HFFc6 (cell line): ENCODE measurements at regions not wholly inside any gene's neighbourhood (a gene's known extent, or its start where the extent isn't known, plus 50 kb on each side); places are given as distances from the start of the nearest gene placed in this dataset.

Experiments
- DNase-seq: peaks from one replicate; pipeline ENCODE4 v3.0.0-alpha.2; 2018
- H3K27ac Mint-ChIP-seq: 2 replicates; pipeline ENCODE4 v1.8.0; 2020; ENCODE audit warnings: mild to moderate bottlenecking, mixed read lengths
- H3K27me3 Mint-ChIP-seq: 2 replicates; pipeline ENCODE4 v1.8.0; 2021; ENCODE audit warnings: mild to moderate bottlenecking, moderate library complexity, mixed read lengths; ENCODE audit not compliant: insufficient read depth
- H3K36me3 Mint-ChIP-seq: 2 replicates; pipeline ENCODE4 v1.8.0; 2021; ENCODE audit warnings: low read depth, mixed read lengths
- H3K4me1 Mint-ChIP-seq: 2 replicates; pipeline ENCODE4 v1.8.0; 2020; ENCODE audit warnings: low read depth, mixed read lengths
- H3K4me3 Mint-ChIP-seq: 2 replicates; pipeline ENCODE4 v1.8.0; 2020; ENCODE audit warnings: mild to moderate bottlenecking, moderate library complexity, mixed read lengths
- H3K9me3 Mint-ChIP-seq: 2 replicates; pipeline ENCODE4 v1.8.0; 2020; ENCODE audit warnings: mild to moderate bottlenecking, mixed read lengths
- TF ChIP-seq, protein P1 (sequence below): fragments of 200-600 bp; sonication (generic); IDR thresholded peaks from 2 replicates; pipeline ENCODE4 v1.5.0; 2021; ENCODE audit warnings: antibody characterized with exemption, mild to moderate bottlenecking

- Mint-ChIP-seq H3K4me1 (peaks cover 22% of the 10 kb centered on the region), H3K36me3 (no peaks in the 10 kb centered on the region), H3K9me3 (no peaks in the 10 kb centered on the region), H3K27ac (no peak overlapping the region), H3K4me3 (no peak overlapping the region), H3K27me3 (no peaks in the 10 kb centered on the region; the same call in 1 of the 2 replicates)
- TF ChIP-seq, protein P1, sequence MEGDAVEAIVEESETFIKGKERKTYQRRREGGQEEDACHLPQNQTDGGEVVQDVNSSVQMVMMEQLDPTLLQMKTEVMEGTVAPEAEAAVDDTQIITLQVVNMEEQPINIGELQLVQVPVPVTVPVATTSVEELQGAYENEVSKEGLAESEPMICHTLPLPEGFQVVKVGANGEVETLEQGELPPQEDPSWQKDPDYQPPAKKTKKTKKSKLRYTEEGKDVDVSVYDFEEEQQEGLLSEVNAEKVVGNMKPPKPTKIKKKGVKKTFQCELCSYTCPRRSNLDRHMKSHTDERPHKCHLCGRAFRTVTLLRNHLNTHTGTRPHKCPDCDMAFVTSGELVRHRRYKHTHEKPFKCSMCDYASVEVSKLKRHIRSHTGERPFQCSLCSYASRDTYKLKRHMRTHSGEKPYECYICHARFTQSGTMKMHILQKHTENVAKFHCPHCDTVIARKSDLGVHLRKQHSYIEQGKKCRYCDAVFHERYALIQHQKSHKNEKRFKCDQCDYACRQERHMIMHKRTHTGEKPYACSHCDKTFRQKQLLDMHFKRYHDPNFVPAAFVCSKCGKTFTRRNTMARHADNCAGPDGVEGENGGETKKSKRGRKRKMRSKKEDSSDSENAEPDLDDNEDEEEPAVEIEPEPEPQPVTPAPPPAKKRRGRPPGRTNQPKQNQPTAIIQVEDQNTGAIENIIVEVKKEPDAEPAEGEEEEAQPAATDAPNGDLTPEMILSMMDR, result no peak
- peak; percentile 14 for DNase-seq
Observed at GRCh38 chr4:125123570-125124109, 191.1 kb upstream of the FAT4 start.

- Mint-ChIP-seq H3K4me3 (no peak overlapping the region), H3K9me3 (no peaks in the 10 kb centered on the region), H3K4me1 (peaks cover 25% of the 10 kb centered on the region), H3K36me3 (no peaks in the 10 kb centered on the region), H3K27ac (no peak overlapping the region), H3K27me3 (no peaks in the 10 kb centered on the region; the same call in 1 of the 2 replicates)
- TF ChIP-seq, protein P1, result no peak
- DNase-seq, result no peak
Observed at GRCh38 chr4:125121581-125121980, 193.2 kb upstream of the FAT4 start.

DNA sequence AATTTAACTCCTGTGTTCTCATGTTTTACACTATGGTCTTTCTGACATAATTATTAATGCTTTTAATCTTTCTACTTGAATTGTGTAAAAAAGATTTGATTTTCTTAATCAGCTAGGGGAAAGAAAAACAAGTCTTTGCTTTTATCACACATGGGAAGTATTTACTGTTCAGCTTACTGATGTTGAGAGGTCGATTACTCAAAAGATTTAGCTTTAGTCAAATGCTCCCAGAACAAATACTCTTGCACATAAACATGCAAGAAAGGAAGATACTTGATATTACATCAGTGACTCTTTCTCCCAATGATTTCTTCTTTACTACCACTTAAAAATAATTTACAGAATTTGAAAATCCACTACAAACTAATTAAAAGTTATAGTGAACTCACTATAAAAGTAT, 198.3 kb upstream of the FAT4 start:
- TF ChIP-seq, protein P1, result no peak
- Mint-ChIP-seq H3K27me3 (no peaks in the 10 kb centered on the region), H3K4me1 (peaks cover 23% of the 10 kb centered on the region), H3K36me3 (no peaks in the 10 kb centered on the region), H3K9me3 (no peaks in the 10 kb centered on the region), H3K27ac (peak overlapping the region; percentile 82), H3K4me3 (peak overlapping the region; percentile 42; the same call in 1 of the 2 replicates)
- DNase-seq, result no peak

DNA sequence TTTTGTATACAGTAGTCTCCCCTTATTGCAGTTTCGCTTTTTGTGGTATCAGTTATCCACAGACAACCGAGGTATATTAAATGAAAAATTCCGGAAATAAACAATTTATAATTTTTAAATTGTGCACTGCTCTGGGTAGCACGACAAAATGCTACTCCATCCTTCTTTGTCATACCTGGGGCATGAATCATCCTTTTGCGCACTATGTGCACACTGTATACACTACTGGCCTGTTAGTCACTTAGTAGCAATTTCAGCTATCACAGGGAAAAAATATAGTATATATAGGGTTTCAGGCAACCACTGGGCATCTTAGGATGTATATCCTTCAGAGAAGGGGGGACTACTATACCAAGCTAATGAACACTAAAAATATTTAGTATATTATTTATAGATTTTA, 198.8 kb upstream of the FAT4 start:
- TF ChIP-seq, protein P1, result no peak
- H3K36me3 Mint-ChIP-seq, result no peaks in the 10 kb centered on the region
- peak; percentile 77 for DNase-seq
- H3K9me3 Mint-ChIP-seq, result no peaks in the 10 kb centered on the region
- peak overlapping the region; percentile 47 for H3K27ac Mint-ChIP-seq
- peak overlapping the region; percentile 55 for H3K4me3 Mint-ChIP-seq
- no peaks in the 10 kb centered on the region for H3K27me3 Mint-ChIP-seq
- peaks cover 23% of the 10 kb centered on the region for H3K4me1 Mint-ChIP-seq

DNA sequence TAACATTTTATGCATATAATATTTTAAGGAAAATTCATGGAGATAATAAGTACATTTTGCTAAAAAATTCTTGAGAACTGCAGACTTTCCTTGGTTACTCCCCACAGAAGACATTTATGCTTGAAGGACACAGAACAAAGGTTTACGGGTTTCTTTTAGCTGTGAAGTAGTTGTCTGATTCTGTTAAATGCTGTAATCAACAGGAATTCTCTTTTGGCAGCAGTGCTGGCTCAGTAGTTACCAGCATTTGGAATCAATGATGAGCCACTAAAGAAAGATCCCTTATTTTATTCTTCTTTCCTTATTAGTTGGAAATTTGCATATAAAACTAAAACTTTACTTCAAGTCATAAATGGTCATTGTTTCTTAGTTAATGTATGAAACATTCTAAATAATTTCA, 199.3 kb upstream of the FAT4 start:
- TF ChIP-seq, protein P1, result no peak
- Mint-ChIP-seq H3K4me1 (peaks cover 23% of the 10 kb centered on the region), H3K9me3 (no peaks in the 10 kb centered on the region), H3K4me3 (peak overlapping the region; percentile 55; the same call in 1 of the 2 replicates), H3K27me3 (no peaks in the 10 kb centered on the region), H3K27ac (peak overlapping the region; percentile 47), H3K36me3 (no peaks in the 10 kb centered on the region)
- peak; percentile 2 for DNase-seq

DNA sequence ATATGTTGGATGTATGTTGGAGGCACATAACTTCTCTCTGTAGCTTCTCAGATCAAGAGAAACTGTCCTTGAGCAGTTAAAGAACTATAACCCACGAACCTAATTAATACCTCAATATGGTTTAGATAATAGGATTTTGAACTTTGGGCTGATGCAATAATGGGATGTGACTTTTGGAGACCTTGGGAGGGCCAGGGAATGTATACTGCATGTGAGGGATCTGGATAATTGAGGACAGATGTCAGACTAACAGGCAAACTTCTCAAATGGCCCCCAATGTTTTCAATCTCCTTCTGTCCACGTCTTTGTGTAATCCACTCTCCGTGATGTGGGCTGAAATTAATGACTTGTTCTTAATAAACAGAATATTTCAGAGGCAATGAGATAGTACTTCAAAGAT, 202.2 kb upstream of the FAT4 start:
- TF ChIP-seq, protein P1, result no peak
- Mint-ChIP-seq H3K27me3 (no peaks in the 10 kb centered on the region), H3K36me3 (no peaks in the 10 kb centered on the region), H3K4me1 (peaks cover 23% of the 10 kb centered on the region), H3K4me3 (no peak overlapping the region), H3K9me3 (no peaks in the 10 kb centered on the region), H3K27ac (no peak overlapping the region)
- no peak for DNase-seq
